SK-N-MC (cell line): ENCODE measurements at regions not wholly inside any gene's neighbourhood (a gene's known extent, or its start where the extent isn't known, plus 50 kb on each side); places are given as distances from the start of the nearest gene placed in this dataset.

Source experiments
- EZH2 ChIP-seq: fragments of 200-600 bp; sonication (generic); IDR thresholded peaks from one replicate; pipeline ENCODE4 v1.6.1; 2017; ENCODE audit warnings: antibody characterized with exemption
- FOXP2 ChIP-seq: optimal IDR thresholded peaks from 2 replicates; pipeline ENCODE3; 2011; ENCODE audit warnings: mild to moderate bottlenecking, moderate library complexity; ENCODE audit not compliant: insufficient read depth; ENCODE audit errors: extremely low read length, control extremely low read depth
- POLR2AphosphoS5 ChIP-seq: IDR thresholded peaks from 2 replicates; pipeline ENCODE4 v1.6.1; 2012; ENCODE audit warnings: mild to moderate bottlenecking, low read depth, low read length, borderline replicate concordance

GRCh38 chr7:114843102-114843501 is 78.8 kb upstream of the MDFIC start:
- TF ChIP-seq POLR2AphosphoS5 (no peak), EZH2 (no peak), FOXP2 (no peak)
